HG02678 (cell line): ENCODE measurements at regions not wholly inside any gene's neighbourhood (a gene's known extent, or its start where the extent isn't known, plus 50 kb on each side); places are given as distances from the start of the nearest gene placed in this dataset.
"Not testable (repeated sequence)": the region's sequence is repeated elsewhere in the genome, so short reads cannot be mapped to it uniquely, and the experiment has no call there.

Experiments used
- ATAC-seq: cut with Tn5 transposase; IDR thresholded peaks from one replicate; pipeline ENCODE4 v1.9.1; 2021; ENCODE audit warnings: mild to moderate bottlenecking, moderate library complexity; ENCODE audit not compliant: unreplicated experiment

DNA sequence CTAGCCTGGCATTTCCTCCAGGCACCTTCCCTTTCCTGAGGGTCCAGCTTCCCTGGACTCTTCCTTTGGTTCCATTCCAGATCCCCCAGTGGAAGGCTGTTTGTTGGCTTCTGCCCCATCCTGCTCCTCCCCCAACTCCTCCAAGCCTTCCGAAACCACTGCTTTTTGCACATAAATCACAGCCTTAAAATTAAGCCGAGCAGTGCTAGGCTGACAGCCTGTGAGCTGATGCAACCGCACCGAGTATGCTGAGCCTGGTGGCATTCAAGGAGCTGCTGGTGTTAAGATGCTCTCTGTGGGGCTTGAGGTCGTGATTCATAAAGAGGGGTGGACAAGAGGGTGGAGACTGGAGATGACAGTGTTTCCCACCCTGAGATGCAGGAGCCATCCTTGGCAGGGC is 266.6 kb upstream of the C1orf174 start:
- ATAC-seq, result no peak

DNA sequence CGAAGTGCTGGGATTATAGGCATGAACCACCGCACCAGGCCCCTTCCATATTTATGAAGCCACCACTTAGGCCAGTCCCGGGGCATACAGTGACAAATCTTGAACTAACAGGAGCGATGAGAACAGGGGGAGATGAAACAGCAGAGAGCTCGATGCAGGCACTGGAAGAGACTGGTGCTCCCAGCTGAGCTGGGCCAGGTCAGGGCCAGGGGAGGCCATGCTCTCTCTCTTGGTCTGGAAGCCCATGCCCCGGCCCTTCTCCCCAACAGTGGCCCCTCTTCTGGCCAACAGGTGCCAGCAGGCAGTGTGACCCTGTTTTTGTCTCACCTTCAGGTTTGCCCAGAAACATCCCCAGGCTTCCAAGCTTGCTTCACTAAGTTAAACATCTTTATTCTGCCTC is 269.9 kb upstream of the C1orf174 start:
- no peak for ATAC-seq

DNA sequence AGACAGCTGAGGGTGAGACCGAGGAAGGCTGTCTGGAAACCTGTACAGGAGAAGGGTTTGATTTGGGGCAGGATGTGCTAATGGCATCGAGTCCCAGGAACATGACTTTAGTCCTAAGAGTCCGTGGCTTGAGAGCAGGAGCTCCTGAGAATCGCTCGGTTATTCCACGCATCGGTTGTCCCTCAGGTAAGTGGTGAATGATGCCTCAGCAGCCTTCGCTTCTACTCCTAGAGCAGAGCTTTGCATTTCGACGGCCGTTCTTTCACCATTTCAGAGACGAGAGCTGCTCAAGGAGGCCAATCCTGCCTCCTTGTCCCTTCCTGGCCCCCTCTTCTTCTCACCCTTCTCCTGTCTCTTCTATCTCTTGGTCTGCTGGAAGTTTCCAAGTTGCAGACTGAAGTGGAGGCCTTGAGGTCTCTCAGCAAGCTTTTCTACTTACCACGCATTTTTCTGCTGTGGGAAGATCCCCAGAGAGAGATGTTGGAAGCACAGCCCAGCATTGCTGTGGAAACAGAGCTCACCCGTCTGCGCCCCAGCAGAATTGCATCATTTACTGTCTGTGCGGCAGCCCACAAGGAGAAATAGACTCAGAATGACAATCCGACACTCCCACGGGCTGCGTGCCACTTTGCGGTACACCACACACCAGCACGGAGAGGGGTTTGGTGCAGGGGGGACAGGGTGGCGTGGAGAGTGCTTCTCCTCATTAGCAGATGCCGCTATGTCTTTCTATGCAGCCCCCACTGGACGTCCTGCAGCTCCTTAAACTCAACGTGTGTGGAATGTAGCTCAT is 270.7 kb upstream of the C1orf174 start:
- no peak for ATAC-seq

DNA sequence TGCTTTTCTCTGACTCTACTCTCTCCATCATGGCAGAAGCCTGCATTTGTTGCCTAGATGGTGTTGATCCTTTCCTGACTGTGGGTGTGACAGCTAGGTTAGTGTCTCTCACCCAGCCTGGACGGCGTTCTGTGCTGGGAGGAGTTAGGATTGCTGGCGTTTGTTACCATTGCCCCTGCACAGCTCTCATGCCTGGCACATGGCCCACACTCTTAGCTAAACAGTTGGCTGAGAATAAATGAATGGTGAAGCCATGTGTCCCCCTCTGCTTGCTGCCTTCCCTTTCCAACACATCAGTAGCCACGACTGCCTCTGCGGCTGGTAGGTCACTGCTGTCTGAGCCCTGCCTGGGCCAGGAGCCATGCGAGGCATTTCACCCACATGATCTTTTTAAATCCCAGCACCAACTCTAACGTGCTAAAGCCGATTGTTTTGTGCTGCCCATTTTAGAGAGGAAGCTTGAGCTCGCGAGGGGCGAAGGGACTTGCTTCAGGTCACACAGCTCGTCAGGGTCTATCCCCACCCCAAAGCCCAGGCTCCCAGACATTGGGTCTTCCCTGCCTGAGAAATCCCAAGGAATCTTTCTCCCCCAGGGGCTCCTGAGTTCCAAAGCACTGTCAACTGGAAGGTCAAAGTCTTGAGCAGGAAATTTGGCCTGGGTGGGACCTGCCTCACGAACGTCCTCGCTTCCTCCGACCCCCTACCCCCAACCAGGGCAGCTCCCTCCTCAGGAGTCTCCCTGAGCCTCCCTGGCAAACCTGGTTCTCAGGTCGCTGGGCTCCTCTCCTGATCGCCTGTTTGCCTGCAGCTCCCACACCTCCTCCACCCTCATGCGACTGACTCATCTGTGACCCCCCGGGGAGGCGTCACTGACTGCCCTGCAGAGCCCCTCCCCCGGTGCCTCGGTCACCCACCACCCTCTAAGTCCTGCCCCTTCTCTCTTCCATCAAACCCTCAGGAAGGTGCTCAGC is 271.7 kb upstream of the C1orf174 start:
- no peak for ATAC-seq

DNA sequence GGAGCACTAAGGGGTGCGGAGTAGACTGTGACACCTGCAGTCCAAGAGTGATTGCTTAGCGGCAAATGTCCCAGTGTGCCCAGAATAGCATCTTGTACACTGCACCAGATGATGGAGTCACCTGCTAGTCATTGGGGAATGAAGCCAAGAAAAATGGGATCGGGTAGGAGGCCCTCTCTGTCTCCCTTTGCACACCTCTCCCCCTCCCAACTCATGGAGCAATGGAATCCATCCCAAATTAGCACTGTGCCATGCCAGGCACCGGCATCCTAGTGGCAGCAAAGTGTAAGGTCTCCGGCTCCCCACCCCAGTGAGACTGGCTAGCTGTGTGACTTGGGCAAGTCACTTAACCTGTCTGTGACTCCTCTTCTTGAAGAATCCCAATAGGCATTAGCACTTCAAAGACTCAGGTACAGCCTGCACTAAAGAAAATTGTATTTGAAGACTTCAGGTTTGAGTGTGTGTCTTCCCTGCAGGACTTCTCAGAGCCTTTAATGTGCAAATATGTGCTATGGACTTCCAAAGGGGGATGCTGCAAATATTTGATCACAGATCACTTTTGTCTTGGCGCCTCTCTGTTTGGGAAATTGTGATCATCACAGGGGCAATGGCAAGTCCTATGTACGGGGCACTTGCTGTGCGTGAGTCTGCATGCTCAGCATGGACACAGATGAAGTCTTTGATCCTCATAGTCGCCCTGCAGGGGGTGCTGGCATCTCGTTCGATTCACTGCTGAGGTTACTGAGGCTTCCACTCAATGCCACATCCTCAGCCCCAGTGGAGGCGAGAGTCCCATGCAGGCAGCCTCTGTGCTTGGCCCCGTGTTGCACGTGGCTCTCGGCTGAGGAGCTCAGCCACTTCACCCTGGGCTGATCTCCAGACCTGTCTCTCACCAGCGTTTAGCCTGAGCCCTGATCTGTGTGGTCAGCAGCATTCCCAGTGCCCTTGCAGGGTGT is 272.9 kb upstream of the C1orf174 start:
- no peak for ATAC-seq

DNA sequence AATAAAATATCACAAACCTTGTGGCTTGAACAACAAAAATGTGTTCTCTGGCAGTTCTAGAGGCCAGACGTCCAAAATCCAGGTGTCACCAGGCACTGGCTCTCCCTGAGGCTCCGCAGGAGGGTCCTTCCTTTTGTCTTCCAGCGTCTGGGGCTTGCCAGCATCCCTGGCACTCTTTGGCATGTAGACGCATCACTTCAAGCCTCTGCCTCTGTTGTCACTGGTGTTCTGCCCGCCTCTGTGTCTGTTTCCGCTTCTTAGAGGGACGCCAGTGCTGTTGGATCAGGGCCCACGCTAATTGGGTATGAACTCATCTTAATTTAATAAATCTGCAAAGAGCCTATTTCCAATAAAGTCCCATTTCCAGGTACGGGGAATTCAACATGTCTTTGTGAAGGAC is 273.7 kb upstream of the C1orf174 start:
- no peak for ATAC-seq

DNA sequence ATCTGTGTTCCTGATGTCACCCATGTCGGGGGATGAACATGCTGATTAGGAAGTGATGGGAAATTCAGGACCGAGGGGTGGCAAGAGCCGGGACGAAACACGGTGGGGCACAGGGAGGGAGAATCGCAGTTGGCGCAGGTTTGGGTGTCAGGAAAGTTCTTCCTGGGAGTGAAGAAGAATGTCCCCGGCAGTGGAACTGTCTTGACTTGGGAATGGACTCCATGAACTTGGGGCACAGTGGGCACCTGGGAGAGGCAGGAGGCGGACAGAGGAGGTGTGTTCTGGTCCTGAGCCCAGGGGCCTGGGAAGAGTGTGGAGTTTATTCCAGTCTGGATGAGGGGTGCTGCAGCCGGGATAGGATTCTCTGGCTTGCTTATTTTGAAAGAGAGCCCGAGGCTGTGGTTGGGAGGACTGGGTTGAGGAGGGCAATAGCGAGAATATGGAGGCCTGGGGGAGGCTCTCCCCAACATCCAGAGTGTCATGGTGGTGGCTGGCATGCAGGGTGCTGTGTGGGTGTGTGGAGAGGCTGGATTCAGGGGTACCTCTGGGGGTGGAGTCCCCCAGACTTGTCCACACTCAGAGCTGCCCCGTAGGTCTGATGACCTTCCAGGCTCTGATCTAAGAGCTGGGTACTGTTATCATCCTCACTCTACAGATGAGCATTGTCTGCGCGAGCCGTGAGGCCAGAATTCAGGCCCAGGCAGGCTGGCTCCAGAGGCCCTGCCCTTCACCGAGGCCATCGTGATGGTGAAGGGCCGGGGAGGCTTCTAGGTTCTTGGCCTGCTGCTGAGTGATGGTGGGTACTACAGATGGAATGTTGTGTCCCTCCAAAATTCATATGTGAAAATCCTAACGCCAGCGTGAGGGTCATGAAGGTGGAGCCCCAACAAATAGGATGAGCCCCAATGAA is 274.5 kb upstream of the C1orf174 start:
- ATAC-seq, result no peak

DNA sequence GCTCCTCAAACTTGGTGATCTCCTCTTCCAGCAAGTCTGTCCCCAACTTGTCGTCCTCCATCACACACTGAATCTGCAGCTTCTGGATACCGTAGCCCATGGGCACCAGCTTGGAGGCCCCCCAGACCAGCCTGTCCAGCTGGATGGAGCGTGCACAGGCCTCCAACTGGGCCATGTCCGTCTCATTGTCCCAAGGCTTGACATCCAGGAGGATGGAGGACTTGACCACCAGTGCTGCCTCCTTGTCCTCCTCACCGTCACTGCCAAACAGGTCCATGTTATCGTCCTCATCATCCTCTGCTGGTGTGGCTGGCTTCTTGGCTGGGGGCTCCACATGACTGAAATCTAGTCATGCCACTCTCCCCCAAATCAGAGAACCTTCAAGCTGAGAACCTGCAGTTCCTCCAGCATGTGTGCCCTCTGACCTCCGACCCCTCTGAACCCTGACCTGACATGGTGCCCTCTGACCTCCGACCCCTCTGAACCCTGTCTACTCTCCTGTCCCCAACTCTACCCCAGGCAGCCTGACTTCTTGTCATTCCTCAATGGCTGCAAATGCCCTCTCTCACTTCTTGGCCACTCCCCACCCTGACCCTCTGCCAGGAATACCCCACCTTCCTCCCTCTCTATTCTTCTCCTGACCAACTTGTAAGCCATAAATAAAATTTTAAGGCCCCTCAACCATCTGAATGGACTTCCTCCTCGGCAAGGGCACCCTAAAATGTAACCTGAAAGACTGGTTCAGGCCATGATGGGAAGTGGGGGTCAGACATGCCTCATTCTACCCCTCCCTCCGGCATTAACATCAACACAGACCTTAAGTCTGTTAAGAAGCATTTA is 275.7 kb upstream of the C1orf174 start:
- ATAC-seq, result no peak

DNA sequence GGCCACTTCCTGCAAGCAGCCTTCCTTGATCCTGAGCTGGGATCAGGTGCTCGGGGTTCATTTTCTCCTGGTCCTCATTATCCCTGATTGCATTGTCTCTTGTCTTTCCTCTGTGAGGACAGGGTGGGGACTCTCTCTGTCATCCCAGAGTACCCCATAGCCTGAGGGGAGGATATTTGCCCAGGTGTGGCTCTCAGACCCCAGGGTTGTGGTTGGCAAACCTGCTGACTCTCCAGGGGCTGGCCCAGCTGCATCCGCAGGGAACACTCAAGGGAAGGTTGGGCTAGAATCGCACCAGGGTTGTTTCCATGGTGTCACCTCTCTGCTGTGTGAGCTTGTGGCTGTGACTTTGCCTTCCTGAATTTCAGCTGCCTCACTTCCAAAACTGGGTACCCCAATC is 276.8 kb upstream of the C1orf174 start:
- no peak for ATAC-seq

DNA sequence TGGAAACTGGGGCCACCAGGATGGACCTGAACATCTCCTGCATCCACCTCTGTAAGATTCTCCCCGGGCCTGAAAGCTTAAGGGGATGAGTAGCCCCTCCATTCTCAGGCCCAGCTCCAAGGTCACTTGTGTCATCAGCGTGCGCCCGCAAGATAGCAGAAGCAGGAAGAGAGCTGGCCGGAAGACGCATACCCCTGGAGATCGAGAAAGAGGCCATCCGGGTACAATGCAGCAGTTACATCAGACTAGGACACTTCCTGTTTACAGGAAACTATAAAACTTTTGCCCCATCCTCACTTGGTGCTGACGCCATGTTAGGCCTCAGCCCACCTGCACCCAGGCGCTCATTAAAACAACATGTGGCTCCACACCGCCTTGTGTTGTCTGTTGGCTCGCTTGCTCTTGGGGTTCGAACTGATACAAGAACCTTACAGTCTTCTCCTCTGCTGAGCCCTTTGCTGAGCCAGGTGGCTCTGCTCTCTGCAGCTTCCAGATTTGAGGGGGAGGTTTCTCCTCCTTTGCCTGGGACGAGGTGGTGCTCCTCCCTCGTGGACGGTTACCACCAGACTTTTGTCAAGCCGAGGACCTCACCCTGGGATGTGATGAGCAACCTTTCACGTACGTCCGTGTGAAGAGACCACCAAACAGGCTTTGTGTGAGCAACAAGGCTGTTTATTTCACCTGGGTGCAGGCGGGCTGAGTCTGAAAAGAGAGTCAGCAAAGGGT is 277.5 kb upstream of the C1orf174 start:
- no peak for ATAC-seq

DNA sequence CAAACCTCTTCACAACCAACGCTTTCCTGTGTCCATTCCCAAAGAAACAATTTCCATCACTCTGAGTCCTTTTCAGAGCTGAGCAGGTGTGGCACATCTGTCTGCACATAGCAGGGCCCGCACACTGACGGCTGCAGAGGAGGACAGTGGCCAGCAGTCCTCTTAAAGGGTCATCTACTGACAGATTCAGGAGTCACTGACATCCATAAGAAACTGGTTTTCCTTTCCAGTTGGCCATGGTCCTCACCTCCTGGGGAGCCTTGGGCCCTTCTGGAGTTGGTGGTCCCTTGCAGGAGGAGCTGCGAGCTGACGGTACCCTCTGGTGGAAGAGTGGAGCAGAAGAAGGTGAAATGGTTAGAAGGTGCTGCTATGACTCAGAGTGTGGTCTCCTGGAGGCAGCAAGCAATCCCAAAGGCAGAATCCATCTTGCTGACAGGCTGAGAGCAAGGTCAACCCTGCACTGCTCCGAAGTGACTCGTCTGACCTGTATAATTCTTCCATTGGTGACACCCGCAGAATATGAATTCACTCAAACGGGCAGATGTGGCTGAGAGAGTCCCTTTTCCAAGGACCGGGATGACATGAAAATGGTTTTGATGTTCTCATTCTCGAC is 278.5 kb upstream of the C1orf174 start:
- ATAC-seq, result no peak

DNA sequence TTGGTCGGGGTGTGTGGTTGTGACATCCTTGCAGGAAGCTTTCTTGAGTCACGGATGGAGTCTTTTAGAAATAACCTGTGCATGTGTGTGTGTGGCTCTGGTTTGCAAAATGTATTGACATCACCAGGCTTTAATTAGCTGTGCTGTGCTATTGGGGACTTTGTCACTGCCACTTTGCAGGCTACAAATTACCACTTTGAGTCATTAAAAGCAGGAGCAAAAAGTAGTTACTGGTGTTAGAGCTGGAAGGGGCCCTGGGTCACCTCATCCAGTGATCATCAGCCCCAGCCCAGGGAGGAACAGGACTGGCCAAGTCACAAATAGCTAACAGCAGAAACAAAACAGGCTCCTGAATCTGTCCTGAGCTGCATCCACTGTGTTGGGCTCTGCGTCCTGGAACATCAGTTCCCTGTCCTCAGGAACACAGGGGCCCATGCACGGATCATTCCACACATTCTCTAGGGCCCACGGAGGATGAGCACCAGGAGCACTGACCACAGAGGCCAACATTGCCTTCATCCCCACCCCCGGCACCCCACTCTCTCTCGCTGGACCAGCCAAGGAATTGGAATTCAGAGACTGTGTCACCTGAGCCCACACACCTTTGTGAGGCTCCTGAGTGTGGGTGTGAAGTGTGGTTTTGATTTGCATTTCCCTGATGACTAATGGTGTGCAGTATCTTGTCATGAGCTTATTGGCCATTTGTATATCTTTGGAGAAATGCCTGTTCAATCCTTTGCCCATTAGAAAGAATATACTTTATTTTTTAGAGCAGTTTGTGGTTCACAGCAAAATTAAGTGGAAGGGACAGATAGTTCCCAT is 280.1 kb upstream of the C1orf174 start:
- no peak for ATAC-seq

DNA sequence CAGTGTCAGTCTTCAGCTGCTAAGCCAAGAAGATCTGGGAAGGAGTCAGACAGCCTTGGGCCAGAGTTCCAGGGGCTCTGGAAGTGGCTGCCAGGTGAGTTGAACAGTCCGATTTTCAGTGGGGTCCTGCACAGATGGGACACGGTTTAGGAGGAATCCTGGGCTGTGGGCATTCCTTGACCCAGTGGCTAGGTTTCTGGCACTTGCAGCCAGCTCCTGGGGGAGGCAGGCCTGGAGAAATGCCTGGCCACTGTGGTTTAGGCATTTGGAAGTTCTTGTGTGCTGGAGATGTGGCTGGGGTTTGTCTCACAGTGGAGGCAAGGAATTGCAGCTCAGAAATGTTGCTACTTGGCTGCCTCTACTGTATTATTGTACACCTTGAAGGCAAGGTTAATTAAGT is 286.4 kb upstream of the C1orf174 start:
- ATAC-seq, result not testable (repeated sequence)

DNA sequence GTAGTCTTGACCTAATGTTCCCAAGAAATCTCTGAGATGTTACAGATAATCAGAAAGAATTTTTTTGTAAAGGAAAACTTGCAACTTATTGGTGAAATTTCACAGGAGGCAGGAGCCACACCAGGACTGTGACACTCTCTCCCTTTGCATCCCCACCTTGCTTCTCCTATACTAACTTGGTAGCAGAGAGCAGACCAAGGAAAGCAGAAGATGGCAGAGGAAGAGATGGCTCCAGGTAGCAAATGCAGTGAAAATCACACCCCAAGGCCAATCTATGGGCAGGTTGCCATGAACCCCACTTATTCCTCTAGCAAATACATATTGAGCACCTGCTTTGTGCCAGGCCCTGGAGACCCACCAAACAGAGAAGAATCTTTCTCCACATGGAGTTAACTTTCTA is 303.4 kb upstream of the C1orf174 start:
- ATAC-seq, result no peak

DNA sequence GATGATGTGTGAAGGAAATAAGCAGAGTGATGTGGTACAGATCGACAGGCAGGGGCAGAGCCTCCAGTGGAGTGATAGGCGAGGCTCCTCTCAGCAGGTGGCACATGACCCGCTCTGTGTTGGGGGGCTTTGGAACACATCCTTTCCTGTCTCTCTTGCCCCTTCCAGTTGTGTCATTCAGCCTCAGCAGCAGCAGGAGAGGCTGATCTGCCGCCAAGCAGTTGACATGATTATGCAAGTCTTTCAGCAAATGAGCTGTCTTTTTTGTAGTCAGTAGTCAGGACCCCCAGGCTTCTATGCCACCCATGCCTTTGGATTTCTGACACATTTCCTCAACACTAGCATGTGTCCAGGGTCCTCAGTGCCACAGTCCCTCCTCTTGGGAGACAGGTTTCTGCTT is 307.1 kb upstream of the C1orf174 start:
- ATAC-seq, result no peak

DNA sequence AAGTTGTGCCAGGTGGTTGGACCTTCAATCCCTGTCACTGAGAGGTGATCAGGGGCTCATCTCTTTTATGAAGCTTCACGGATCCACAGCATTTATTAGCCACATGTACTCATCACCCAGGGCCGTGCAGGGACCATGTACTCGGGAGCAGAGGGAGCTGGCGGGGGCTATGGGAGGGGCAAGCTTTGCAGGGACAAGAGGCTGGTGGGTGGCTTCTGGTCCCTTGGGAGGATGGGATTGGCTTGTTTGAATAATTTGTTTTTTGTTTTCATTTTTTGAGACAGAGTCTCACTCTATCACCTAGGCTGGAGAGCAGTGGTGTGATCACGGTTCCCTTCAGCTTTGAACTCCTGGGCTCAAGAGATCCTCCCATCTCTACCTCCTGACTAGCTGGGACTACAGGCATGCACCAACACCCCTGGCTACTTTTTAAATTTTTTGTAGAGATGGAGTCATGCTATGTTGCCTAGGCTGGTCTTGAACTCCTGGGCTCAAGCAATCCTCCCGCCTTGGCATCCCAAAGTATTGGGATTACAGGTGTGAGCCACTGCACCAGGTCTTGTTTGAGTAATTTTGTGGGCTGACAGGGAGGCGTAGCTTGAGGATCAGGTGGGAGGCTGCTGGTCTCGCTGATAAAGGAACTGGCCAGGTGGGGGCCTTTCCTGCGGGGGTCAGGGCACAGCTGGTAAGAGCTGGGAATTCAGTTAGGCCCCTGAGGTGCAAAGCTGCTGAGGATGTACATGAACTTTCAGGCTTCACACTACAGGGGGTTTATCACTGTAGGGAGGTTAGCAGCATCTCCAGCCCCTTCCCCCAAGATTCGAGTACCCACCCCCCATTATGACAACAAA is 308.0 kb upstream of the C1orf174 start:
- ATAC-seq, result no peak
